AG04449 (cell line): ENCODE measurements at regions not wholly inside any gene's neighbourhood (a gene's known extent, or its start where the extent isn't known, plus 50 kb on each side); places are given as distances from the start of the nearest gene placed in this dataset.

ENCODE experiments used
- CTCF ChIA-PET: fragments of 350-600 bp; formaldehyde crosslinking; extraction: SDS; loops from one replicate; lab custom pipeline; 2021; ENCODE audit warnings: antibody characterized with exemption; lab: Yijun Ruan, JAX
- POLR2A ChIA-PET: fragments of 400-600, 350-600 bp; formaldehyde crosslinking; extraction: SDS; loops from one replicate; lab custom pipeline; 2020; ENCODE audit warnings: antibody characterized with exemption, inconsistent platforms; lab: Yijun Ruan, JAX
- DNase-seq: peaks from one replicate; pipeline ENCODE4 v3.0.0-alpha.2; 2010; ENCODE audit warnings: low read depth, low spot score
- H3K4me3 ChIP-seq: 2 replicates; pipeline ENCODE4 v1.5.1; 2011; ENCODE audit warnings: low read depth, mild to moderate bottlenecking, control low read depth, low read length
- CTCF ChIP-seq: IDR thresholded peaks from one replicate; pipeline ENCODE4 v1.5.1; 2011; ENCODE audit warnings: mild to moderate bottlenecking, moderate library complexity, low read length, control low read depth, inconsistent platforms; ENCODE audit not compliant: insufficient read depth; ENCODE audit errors: missing control alignments

GRCh38 chr10:33392706-33393105 lies 58.2 kb upstream of the NRP1 start:
- no peak for DNase-seq
- TF ChIP-seq CTCF = no peak
- ChIA-PET CTCF (no interaction called here), POLR2A (no interaction called here)
- H3K4me3 ChIP-seq = no peak overlapping the region

DNA sequence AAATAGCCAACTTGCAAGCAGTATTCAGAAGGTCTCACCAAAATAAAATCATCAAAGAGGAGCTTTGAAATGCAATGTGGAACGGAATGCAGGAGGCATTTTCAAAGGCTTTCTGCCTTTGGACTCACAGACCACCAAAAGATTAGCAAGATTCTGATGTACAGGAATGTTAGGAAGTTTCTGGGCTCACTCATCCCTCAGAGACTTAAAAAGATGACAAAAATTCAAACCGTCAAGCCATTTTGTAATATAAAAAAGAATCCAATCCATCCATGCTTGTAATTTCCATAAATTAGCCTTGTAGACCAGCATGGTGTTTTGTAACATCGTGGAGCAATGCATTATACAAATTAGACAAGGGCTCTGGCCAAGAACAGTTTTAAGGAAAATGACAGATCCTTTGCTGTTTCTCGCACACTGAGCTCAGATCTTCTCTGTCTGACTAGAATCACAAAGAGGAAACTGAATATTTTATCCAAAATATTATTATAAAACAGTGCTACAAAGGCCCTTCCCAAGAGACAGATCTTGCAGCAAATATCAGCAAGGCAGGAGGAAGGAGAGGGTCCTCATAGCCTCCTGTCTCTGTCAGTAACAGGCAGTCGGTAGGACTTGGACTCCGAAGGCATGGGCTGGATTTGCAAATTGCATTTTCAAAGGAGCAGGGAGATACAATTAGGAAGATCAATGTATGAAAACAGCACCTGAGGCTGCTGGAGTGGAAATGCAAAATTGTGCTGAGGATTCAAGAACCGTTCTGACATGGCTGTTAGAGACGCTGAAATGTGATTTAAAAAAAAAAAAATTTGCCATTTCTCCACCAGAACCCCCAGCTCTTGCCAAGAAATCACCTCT lies 57.4 kb upstream of the NRP1 start:
- DNase-seq = no peak
- POLR2A ChIA-PET = no interaction called here
- no peak for TF ChIP-seq CTCF
- CTCF ChIA-PET = interaction anchor here (1.4 kb wide), 1 partner anchor 19 kb away, joined by 6 read pairs; no protein-coding TSS in a partner anchor
- no peak overlapping the region for H3K4me3 ChIP-seq

- no peak for DNase-seq
- ChIA-PET POLR2A (no interaction called here), CTCF (interaction anchor here (1.7 kb wide), 1 partner anchor 17 kb away, joined by 4 read pairs; no protein-coding TSS in a partner anchor)
- no peak for TF ChIP-seq CTCF
- no peak overlapping the region for H3K4me3 ChIP-seq
These were observed 55.6 kb upstream of the NRP1 start for GRCh38 chr10:33390046-33390445.

- no peak for TF ChIP-seq CTCF
- ChIA-PET CTCF (interaction anchor here (1.7 kb wide), 1 partner anchor 18 kb away, joined by 4 read pairs; no protein-coding TSS in a partner anchor), POLR2A (no interaction called here)
- no peak overlapping the region for H3K4me3 ChIP-seq
- no peak for DNase-seq
These were observed 54.3 kb upstream of the NRP1 start for GRCh38 chr10:33388785-33389184.

- no peak for TF ChIP-seq CTCF
- H3K4me3 ChIP-seq = no peak overlapping the region
- CTCF ChIA-PET = no interaction called here
- POLR2A ChIA-PET = no interaction called here
- no peak for DNase-seq
These were observed 53.9 kb upstream of the NRP1 start for GRCh38 chr10:33388382-33388781.

DNA sequence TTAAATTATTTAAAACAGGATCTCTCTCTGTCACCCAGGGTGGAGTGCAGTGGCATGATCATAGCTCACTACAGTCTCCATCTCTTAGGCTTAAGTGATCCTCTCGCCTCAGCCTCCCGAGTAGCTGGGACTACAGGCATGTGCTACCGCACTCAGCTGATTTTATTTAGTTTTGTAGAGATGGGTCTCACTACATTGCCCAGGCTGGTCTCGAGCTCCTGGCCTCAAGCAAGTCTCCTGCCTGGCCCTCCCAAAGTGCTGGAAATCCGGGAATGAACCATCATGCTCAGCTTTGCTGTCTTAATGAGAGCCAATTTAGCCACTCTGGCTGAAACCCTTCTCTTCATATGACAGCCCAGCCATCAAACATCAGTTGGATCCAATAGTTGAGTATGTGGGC lies 53.3 kb upstream of the NRP1 start:
- CTCF ChIA-PET = interaction anchor here (1.1 kb wide), 1 partner anchor 11 kb away, joined by 3 read pairs; no protein-coding TSS in a partner anchor
- POLR2A ChIA-PET = no interaction called here
- H3K4me3 ChIP-seq = no peak overlapping the region
- no peak for DNase-seq
- no peak for TF ChIP-seq CTCF
